CD4-positive, alpha-beta memory T cell (primary cell): ENCODE measurements at regions not wholly inside any gene's neighbourhood (a gene's known extent, or its start where the extent isn't known, plus 50 kb on each side); places are given as distances from the start of the nearest gene placed in this dataset.
"Not testable (repeated sequence)": the region's sequence is repeated elsewhere in the genome, so short reads cannot be mapped to it uniquely, and the experiment has no call there.

Source experiments
- CTCF ChIA-PET: fragments of 350-600 bp; sonication (Branson Sonifier 250); formaldehyde crosslinking; loops from one replicate; lab custom pipeline; 2021; ENCODE audit warnings: inconsistent platforms; ENCODE audit not compliant: partially characterized antibody; lab: Charles Lee
- POLR2A ChIA-PET: fragments of 350-600 bp; sonication (Branson Sonifier 250); formaldehyde crosslinking; loops from one replicate; lab custom pipeline; 2021; ENCODE audit not compliant: partially characterized antibody; lab: Charles Lee
- DNase-seq, 5 donors: peaks; one replicate each; pipeline versions ENCODE4 v3.0.0 to v3.0.0-alpha.2; 2020 to 2022; ENCODE audit warnings: mixed read lengths in 1 of 5
- H3K27ac ChIP-seq: one replicate; pipeline ENCODE4 v1.7.0; 2013; ENCODE audit warnings: low read depth, low read length
- H3K27me3 ChIP-seq: 2 replicates; pipeline ENCODE4 v1.7.0; 2013; ENCODE audit warnings: mild to moderate bottlenecking, low read length, moderate library complexity; ENCODE audit not compliant: insufficient read depth
- H3K36me3 ChIP-seq: 2 replicates; pipeline ENCODE4 v1.7.0; 2013; ENCODE audit warnings: mild to moderate bottlenecking, low read length, moderate library complexity; ENCODE audit not compliant: insufficient read depth
- H3K4me1 ChIP-seq: 2 replicates; pipeline ENCODE4 v1.7.0; 2013; ENCODE audit warnings: mild to moderate bottlenecking, low read length, moderate library complexity; ENCODE audit not compliant: insufficient read depth
- H3K4me3 ChIP-seq, 2 donors: one replicate each; pipeline ENCODE4 v1.7.0; 2013; ENCODE audit warnings: low read length in 2 of 2, mild to moderate bottlenecking in 1 of 2
- H3K9me3 ChIP-seq, 2 donors: one replicate each; pipeline ENCODE4 v1.7.0; 2013; ENCODE audit warnings: low read length in 2 of 2, control low read depth in 1 of 2; ENCODE audit not compliant: control insufficient read depth in 1 of 2
- H3K27ac Mint-ChIP-seq, 7 donors: one replicate each; pipeline ENCODE4 v1.8.0; 2020 to 2021; ENCODE audit warnings: mixed read lengths in 7 of 7, mild to moderate bottlenecking in 6 of 7, inconsistent platforms in 3 of 7, moderate library complexity in 3 of 7
- H3K27me3 Mint-ChIP-seq, 2 donors: one replicate each; pipeline ENCODE4 v1.8.0; 2020 to 2021; ENCODE audit warnings: mixed read lengths in 2 of 2
- H3K36me3 Mint-ChIP-seq, 2 donors: one replicate each; pipeline ENCODE4 v1.8.0; 2020 to 2021; ENCODE audit warnings: mixed read lengths in 2 of 2, inconsistent platforms in 1 of 2, mild to moderate bottlenecking in 1 of 2
- H3K4me1 Mint-ChIP-seq, 4 donors: one replicate each; pipeline ENCODE4 v1.8.0; 2020 to 2021; ENCODE audit warnings: mixed read lengths in 4 of 4, mild to moderate bottlenecking in 1 of 4
- H3K4me3 Mint-ChIP-seq, 8 donors: one replicate each; pipeline ENCODE4 v1.8.0; 2020 to 2021; ENCODE audit warnings: mixed read lengths in 8 of 8, mild to moderate bottlenecking in 7 of 8, moderate library complexity in 6 of 8, inconsistent platforms in 3 of 8
- H3K9me3 Mint-ChIP-seq, 8 donors: one replicate each; pipeline ENCODE4 v1.8.0; 2020 to 2021; ENCODE audit warnings: mixed read lengths in 8 of 8, mild to moderate bottlenecking in 5 of 8, inconsistent platforms in 3 of 8, moderate library complexity in 1 of 8
- intact Hi-C: fragments of 100-400 bp; cut with micrococcal nuclease; formaldehyde crosslinking; loops from one replicate; pipeline ENCODE4 v1.15.1; 2023

GRCh38 chrX:139003856-139004527 lies 292.5 kb upstream of the FGF13 start:
- H3K4me3 ChIP-seq, H3K9me3 ChIP-seq, H3K27me3 ChIP-seq, POLR2A ChIA-PET, H3K9me3 Mint-ChIP-seq, H3K27ac Mint-ChIP-seq, H3K36me3 Mint-ChIP-seq, H3K27ac ChIP-seq, H3K36me3 ChIP-seq, H3K4me1 ChIP-seq, DNase-seq, H3K4me1 Mint-ChIP-seq, H3K27me3 Mint-ChIP-seq, H3K4me3 Mint-ChIP-seq, CTCF ChIA-PET, intact Hi-C loops: not testable (repeated sequence)

- H3K9me3 Mint-ChIP-seq = peaks cover 0 to 6% (median 0%) of the 10 kb centered on the region in 8 donors
- no peak overlapping the region for H3K27ac ChIP-seq
- no peaks in the 10 kb centered on the region for H3K4me1 ChIP-seq
- H3K27me3 ChIP-seq = no peaks in the 10 kb centered on the region
- ChIA-PET CTCF (no interaction called here), POLR2A (no interaction called here)
- no peak overlapping the region for H3K4me3 Mint-ChIP-seq
- no peaks in the 10 kb centered on the region for H3K36me3 ChIP-seq
- no peak overlapping the region for H3K27ac Mint-ChIP-seq
- no peak overlapping the region for H3K4me3 ChIP-seq
- no peaks in the 10 kb centered on the region for H3K27me3 Mint-ChIP-seq
- H3K9me3 ChIP-seq = no peaks in the 10 kb centered on the region
- no peak for DNase-seq
- no peaks in the 10 kb centered on the region for H3K36me3 Mint-ChIP-seq
- no peaks in the 10 kb centered on the region for H3K4me1 Mint-ChIP-seq
- intact Hi-C loops = no loop called here
Measured at GRCh38 chrX:139002319-139002718, 290.8 kb upstream of the FGF13 start.

GRCh38 chrX:138996268-138996667 lies 284.8 kb upstream of the FGF13 start:
- peaks cover 0 to 5% (median 0%) of the 10 kb centered on the region in 8 donors for H3K9me3 Mint-ChIP-seq
- ChIA-PET POLR2A (no interaction called here), CTCF (no interaction called here)
- H3K4me1 Mint-ChIP-seq = no peaks in the 10 kb centered on the region
- Histone ChIP-seq H3K36me3 (no peaks in the 10 kb centered on the region), H3K9me3 (no peaks in the 10 kb centered on the region), H3K27me3 (no peaks in the 10 kb centered on the region), H3K27ac (no peak overlapping the region), H3K4me1 (no peaks in the 10 kb centered on the region), H3K4me3 (no peak overlapping the region)
- DNase-seq = no peak
- H3K4me3 Mint-ChIP-seq = no peak overlapping the region
- H3K27me3 Mint-ChIP-seq = no peaks in the 10 kb centered on the region
- intact Hi-C loops = no loop called here
- no peaks in the 10 kb centered on the region for H3K36me3 Mint-ChIP-seq
- no peak overlapping the region for H3K27ac Mint-ChIP-seq

- Histone ChIP-seq H3K4me3 (no peak overlapping the region), H3K36me3 (no peaks in the 10 kb centered on the region), H3K27me3 (no peaks in the 10 kb centered on the region), H3K4me1 (no peaks in the 10 kb centered on the region), H3K9me3 (no peaks in the 10 kb centered on the region), H3K27ac (no peak overlapping the region)
- ChIA-PET POLR2A (no interaction called here), CTCF (no interaction called here)
- DNase-seq = no peak
- H3K4me1 Mint-ChIP-seq = no peaks in the 10 kb centered on the region
- peaks cover 0 to 4% (median 0%) of the 10 kb centered on the region in 8 donors for H3K9me3 Mint-ChIP-seq
- H3K4me3 Mint-ChIP-seq = no peak overlapping the region
- no peaks in the 10 kb centered on the region for H3K36me3 Mint-ChIP-seq
- no peaks in the 10 kb centered on the region for H3K27me3 Mint-ChIP-seq
- H3K27ac Mint-ChIP-seq = no peak overlapping the region
- intact Hi-C loops = no loop called here
Measured at GRCh38 chrX:138995458-138995857, 283.9 kb upstream of the FGF13 start.

GRCh38 chrX:138990425-138990824 lies 278.9 kb upstream of the FGF13 start:
- H3K27ac ChIP-seq, POLR2A ChIA-PET, H3K4me1 Mint-ChIP-seq, H3K4me3 Mint-ChIP-seq, H3K27me3 ChIP-seq, H3K36me3 ChIP-seq, H3K4me1 ChIP-seq, H3K9me3 Mint-ChIP-seq, H3K36me3 Mint-ChIP-seq, H3K4me3 ChIP-seq, DNase-seq, intact Hi-C loops, CTCF ChIA-PET, H3K9me3 ChIP-seq, H3K27me3 Mint-ChIP-seq: not testable (repeated sequence)
- peak overlapping the region in 1 of 7 donors; percentile 19 for H3K27ac Mint-ChIP-seq

- no peak overlapping the region for H3K4me3 ChIP-seq
- no peaks in the 10 kb centered on the region for H3K36me3 Mint-ChIP-seq
- DNase-seq = no peak
- CTCF ChIA-PET = no interaction called here
- POLR2A ChIA-PET = no interaction called here
- intact Hi-C loops = no loop called here
- peaks cover 0 to 3% (median 0%) of the 10 kb centered on the region in 8 donors for H3K9me3 Mint-ChIP-seq
- H3K4me3 Mint-ChIP-seq = no peak overlapping the region
- H3K9me3 ChIP-seq = no peaks in the 10 kb centered on the region
- no peak overlapping the region for H3K27ac ChIP-seq
- no peaks in the 10 kb centered on the region for H3K27me3 ChIP-seq
- H3K27ac Mint-ChIP-seq = no peak overlapping the region
- H3K36me3 ChIP-seq = no peaks in the 10 kb centered on the region
- H3K27me3 Mint-ChIP-seq = no peaks in the 10 kb centered on the region
- no peaks in the 10 kb centered on the region for H3K4me1 Mint-ChIP-seq
- H3K4me1 ChIP-seq = no peaks in the 10 kb centered on the region
Measured at GRCh38 chrX:138986866-138987265, 275.3 kb upstream of the FGF13 start.

- Mint-ChIP-seq H3K36me3 (no peaks in the 10 kb centered on the region), H3K27me3 (no peaks in the 10 kb centered on the region), H3K4me1 (no peaks in the 10 kb centered on the region), H3K27ac (no peak overlapping the region), H3K4me3 (no peak overlapping the region), H3K9me3 (peaks cover 0 to 5% (median 0%) of the 10 kb centered on the region in 8 donors)
- H3K4me3 ChIP-seq = no peak overlapping the region
- no peaks in the 10 kb centered on the region for H3K4me1 ChIP-seq
- ChIA-PET CTCF (no interaction called here), POLR2A (no interaction called here)
- H3K27me3 ChIP-seq = no peaks in the 10 kb centered on the region
- DNase-seq = no peak
- no peak overlapping the region for H3K27ac ChIP-seq
- H3K9me3 ChIP-seq = no peaks in the 10 kb centered on the region
- H3K36me3 ChIP-seq = no peaks in the 10 kb centered on the region
- intact Hi-C loops = no loop called here
Measured at GRCh38 chrX:138986235-138986634, 274.7 kb upstream of the FGF13 start.

GRCh38 chrX:138982365-138982764 lies 270.8 kb upstream of the FGF13 start:
- Mint-ChIP-seq H3K36me3 (no peaks in the 10 kb centered on the region), H3K9me3 (peaks cover 0 to 5% (median 0%) of the 10 kb centered on the region in 8 donors), H3K4me3 (no peak overlapping the region), H3K4me1 (no peaks in the 10 kb centered on the region), H3K27ac (no peak overlapping the region), H3K27me3 (no peaks in the 10 kb centered on the region)
- Histone ChIP-seq H3K4me1 (no peaks in the 10 kb centered on the region), H3K9me3 (no peaks in the 10 kb centered on the region), H3K27ac (no peak overlapping the region), H3K4me3 (no peak overlapping the region), H3K27me3 (no peaks in the 10 kb centered on the region), H3K36me3 (no peaks in the 10 kb centered on the region)
- POLR2A ChIA-PET = no interaction called here
- intact Hi-C loops = no loop called here
- CTCF ChIA-PET = no interaction called here
- DNase-seq = no peak
